Midbrain (tissue), 1 donor: ENCODE measurements at regions not wholly inside any gene's neighbourhood (a gene's known extent, or its start where the extent isn't known, plus 50 kb on each side); places are given as distances from the start of the nearest gene placed in this dataset.
"Not testable (repeated sequence)": the region's sequence is repeated elsewhere in the genome, so short reads cannot be mapped to it uniquely, and the experiment has no call there.

ENCODE experiments used
- DNase-seq: peaks from one replicate; lab custom pipeline; 2025; lab: John Stamatoyannopoulos, UW

GRCh38 chr7:9210114-9210513 lies 776.7 kb downstream of the NXPH1 start:
- DNase-seq, result no peak

DNA sequence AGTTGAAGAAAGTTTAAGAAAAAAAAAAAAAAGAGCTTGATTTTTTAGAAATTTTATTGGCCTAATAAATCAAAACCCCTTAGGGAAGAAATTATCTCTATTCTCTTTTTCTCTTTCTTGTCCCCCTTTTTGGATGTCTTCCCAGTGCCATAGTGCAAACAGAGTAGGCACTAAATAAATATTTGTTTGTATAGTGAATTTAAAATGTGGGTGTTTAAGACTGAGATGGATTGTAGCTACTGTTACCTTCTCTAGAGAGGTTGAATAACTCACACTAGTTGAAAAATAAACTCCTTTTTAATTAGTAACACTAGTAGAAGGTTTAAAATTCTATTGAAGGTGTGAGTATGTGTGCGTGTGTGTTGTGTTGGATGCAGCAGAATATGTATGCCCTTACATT lies 783.8 kb downstream of the NXPH1 start:
- DNase-seq, result no peak

DNA sequence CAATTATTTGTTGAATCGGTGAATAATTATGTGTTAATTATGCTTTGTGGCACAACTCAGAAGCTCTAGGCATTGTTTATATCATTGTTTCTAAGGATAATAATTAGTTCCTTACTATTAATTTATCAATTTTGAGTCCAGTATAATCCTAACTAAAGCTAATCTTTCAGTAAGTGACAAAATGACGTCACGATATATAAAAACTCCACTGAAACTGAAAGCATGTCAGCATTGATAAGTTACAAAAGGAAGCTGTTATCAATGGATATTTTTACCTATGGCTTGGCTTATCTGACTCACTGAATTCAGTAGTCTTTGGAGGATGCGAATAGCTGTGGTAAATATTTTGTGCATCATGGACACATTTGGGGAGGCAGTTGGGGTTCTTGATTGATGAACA lies 793.1 kb downstream of the NXPH1 start:
- no peak for DNase-seq

GRCh38 chr7:9231630-9232121 lies 798.3 kb downstream of the NXPH1 start:
- DNase-seq, result no peak

GRCh38 chr7:9240001-9240400 lies 806.6 kb downstream of the NXPH1 start:
- DNase-seq, result no peak

DNA sequence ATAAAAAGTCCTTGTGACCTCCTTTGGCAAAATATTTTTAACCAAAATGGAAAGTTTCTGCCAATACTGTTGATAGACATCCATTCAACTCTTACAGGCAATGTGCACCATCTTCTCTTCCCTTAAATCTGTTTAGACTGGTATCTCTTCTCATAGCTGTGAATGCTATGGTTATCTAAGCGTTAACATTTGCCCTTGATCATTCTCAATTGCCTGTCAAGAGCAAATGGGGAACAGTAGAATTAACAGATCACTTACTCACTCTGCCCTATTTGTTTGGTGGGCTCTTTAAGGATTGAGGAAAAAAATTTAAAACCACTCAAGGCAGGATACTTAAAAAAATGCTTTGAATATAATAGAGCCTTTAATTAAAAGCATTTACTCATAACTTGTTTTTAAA lies 808.4 kb downstream of the NXPH1 start:
- no peak for DNase-seq

GRCh38 chr7:9242636-9243035 lies 809.2 kb downstream of the NXPH1 start:
- DNase-seq, result no peak

DNA sequence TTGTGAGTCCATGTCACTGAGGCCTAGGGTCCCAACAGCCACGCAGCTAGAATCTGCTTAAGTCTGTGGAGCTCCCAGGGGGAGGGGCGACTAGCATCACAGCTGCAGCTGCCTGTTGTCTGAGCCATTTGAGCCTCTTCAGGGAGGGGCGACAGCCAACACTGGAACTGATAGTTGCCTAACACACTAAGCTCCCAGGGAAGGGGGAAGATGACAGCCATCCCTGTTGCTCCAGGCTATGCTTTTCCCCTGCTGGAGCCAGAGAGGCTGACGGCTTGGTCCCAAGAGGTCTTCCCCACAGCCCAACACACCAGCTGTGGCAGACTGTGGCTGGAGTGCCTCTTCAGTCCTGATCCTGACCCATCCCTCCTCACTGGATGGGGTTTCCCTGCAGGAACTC lies 817.5 kb downstream of the NXPH1 start:
- DNase-seq, result no peak

- DNase-seq, result no peak
Measured at GRCh38 chr7:9264395-9264794, 831.0 kb downstream of the NXPH1 start.

GRCh38 chr7:9280088-9280487 lies 846.7 kb downstream of the NXPH1 start:
- DNase-seq, result no peak

DNA sequence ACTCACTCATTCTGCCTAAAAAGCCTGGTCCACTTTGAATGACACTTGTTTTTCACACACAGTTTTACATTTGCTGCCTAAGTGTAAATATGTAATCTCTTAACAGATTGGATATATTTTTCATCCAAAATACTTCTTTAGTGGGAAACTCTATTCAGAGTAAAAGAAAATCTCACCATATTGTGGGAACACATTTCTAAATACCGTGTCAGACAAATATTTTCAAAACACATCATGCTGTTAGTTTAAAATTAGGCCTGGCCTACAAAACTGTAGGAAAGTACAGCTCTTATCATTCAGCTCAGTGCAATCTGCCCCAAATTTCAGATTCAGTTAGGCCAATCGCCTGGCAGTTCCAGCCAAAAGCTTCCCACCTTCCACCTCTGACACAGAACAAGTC lies 849.8 kb downstream of the NXPH1 start:
- DNase-seq, result no peak

DNA sequence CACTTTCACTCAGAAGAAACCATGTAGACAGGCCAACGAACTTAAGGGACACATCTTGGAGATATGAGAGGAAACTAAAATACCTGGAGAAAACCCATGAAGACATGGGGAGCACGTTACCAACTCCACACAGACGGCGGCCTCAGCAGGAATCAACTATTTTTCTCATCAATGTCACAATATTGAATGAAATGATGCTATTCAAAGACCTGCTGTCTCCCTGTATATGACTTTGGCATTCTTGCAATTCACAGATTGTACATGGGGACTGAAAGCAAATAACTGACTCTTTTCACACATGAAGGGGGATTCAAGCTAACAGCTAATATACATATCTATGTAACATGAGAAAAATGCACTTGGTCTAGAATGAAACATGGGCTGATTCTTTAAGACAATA lies 869.0 kb downstream of the NXPH1 start:
- DNase-seq, result no peak

DNA sequence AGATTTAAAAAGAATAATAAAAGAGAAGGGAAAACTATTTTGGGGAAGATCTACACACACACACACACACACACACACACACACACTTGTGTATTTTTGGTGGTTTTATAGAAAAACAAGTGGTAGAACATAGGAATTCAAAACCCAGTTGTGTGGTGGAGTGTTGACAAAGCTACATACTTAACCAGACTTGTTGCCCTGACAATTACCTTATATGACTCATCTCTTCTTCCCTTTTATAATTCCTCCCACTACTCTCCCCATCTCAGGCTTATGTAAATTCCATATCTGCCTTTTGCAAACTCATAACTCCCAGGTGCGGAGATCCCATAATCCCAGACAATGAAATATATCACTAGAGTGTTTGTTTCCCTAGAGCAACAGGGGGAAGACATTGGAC lies 873.7 kb downstream of the NXPH1 start:
- DNase-seq, result no peak

DNA sequence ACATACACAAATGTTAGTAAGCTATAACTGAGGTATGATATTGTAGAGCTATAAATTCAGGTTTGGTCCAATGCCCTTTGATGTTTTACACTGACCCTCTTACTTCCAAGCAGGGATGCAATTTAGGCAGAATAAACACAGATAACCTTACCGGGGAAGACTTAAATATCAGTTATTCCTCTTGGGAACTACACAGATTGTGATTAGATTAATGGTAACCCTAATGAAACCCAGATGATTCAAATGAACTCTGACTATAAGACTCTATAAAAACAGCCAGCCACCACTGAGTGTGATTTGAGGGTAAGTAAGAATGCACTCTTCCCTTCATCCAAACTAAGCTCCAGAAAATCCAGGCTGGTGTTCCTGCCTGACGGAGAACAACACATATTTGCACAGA lies 891.1 kb downstream of the NXPH1 start:
- no peak for DNase-seq

- DNase-seq, result no peak
Measured at GRCh38 chr7:9328296-9328695, 894.9 kb downstream of the NXPH1 start.

DNA sequence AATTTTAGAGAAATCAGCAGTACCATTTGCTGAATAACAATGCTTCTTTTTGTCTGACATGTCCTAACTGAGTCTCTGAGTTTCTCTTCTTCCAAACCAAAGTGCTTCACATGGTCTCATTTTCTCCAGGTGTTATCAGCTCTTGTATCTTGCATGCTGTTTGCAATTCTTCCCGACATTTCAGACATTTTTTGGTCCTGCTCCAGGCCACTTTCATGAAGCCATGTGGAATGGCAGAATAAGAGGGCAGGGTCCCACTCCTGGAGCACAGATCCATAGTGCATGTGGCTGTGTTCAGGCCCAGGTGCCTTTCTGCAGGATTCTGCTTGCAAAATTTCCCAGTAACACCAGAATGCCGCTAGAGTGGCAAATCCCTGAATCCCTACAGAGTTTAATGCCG lies 916.2 kb downstream of the NXPH1 start:
- no peak for DNase-seq

DNA sequence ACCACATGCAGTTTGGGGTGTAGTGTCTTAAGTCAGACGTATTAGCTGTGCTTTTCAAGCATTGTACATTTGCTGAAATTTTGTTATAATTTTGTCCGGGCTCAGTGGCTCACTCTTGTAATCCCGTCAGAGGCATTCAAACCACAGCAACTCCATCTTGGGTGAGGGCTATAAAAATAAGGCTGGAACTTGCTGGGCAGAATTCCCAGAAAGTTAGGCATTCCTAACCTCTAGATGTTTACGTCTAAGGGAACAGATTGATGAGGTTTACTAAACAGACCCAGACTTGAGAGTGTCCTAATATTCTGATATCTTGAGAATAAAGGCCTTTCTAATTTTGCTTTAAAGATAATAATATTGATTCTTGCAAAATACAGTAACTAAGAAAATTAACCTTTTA lies 957.8 kb downstream of the NXPH1 start:
- DNase-seq, result no peak

DNA sequence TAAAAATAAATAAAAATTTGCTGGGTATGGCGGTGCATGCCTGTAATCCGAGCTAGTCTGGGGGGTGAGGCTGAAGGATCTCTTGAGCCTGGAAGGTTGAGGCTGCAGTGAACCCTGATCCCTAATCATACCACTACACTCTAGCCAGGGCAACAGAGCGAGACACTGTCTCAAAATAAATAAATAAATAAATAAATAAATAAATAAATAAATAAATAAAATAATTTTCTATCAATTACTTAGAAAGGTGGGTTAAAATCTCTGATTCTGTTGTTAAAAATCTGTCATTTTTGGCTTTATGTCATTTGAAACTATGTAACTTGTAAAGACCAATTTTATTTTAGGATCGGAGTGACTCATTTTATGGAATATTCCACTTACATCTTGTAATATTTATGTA lies 958.6 kb downstream of the NXPH1 start:
- DNase-seq, result no peak

DNA sequence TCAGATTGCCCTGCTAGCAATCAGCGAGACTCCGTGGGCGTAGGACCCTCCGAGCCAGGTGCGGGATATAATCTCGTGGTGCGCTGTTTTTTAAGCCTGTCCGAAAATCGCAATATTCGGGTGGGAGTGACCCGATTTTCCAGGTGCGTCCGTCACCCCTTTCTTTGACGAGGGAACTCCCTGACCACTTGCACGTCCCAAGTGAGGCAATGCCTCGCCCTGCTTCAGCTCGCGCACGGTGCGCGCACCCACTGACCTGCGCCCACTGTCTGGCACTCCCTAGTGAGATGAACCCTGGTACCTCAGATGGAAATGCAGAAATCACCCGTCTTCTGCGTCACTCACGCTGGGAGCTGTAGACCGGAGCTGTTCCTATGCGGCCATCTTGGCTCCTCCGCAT lies 971.0 kb downstream of the NXPH1 start:
- DNase-seq, result not testable (repeated sequence)

GRCh38 chr7:9407816-9408215 lies 974.4 kb downstream of the NXPH1 start:
- DNase-seq, result no peak

DNA sequence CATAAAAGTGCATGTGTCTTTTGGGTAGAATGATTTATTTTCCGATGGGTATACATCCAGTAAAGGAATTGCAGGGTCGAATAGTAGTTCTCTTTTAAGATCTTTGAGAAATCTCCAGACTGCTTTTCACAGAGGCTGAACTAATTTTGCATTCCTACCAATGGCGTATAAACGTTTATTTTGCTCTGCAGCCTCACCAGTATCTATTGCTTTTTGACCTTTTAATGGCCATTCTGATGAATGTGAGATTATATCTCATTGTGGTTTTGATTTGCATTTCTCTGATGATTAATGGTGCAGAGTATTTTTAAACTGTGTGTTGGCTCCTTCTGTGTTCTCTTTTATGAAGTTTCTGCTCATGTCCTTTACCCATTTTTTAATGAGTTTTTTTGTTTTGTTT lies 1020.1 kb downstream of the NXPH1 start:
- DNase-seq, result no peak

- no peak for DNase-seq
Measured at GRCh38 chr7:9488555-9488954, 1055.1 kb downstream of the NXPH1 start.

GRCh38 chr7:9498303-9498702 lies 1064.9 kb downstream of the NXPH1 start:
- no peak for DNase-seq

- DNase-seq, result no peak
Measured at GRCh38 chr7:9502269-9502668, 1068.9 kb downstream of the NXPH1 start.

DNA sequence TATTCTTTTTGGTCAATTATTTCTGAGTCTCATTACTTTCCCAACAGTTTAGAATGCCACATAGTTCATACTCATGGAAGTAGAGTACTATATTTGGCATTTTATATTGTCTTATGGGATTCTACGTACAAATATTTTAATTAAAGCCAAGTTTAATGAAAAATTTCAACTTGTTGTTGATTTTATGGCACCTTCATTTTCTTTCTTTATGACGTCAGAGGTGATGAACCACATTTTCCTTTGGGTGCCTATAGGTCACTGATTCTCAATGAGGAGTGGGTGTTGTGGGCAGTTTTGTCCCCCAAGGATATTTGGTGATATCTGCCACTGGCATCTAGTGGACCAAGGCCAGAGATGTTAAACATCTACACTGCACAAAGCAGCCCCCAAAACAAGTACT lies 1071.3 kb downstream of the NXPH1 start:
- DNase-seq, result no peak
